NCI-H446 (cell line): ENCODE measurements at regions not wholly inside any gene's neighbourhood (a gene's known extent, or its start where the extent isn't known, plus 50 kb on each side); places are given as distances from the start of the nearest gene placed in this dataset.
A peak's percentile ranks its signal among the peaks of the same experiment; 100 is the strongest.

Experiments used
- DNase-seq, 2 experiments: peaks; one replicate each; lab custom pipeline; 2025; lab: John Stamatoyannopoulos, UW

- no peak for DNase-seq
Measured at GRCh38 chr4:25528391-25528790, 127.3 kb upstream of the SLC34A2 start.

GRCh38 chr4:25531272-25531671 is 124.4 kb upstream of the SLC34A2 start:
- DNase-seq, result no peak

GRCh38 chr4:25532591-25532990 is 123.1 kb upstream of the SLC34A2 start:
- no peak for DNase-seq

DNA sequence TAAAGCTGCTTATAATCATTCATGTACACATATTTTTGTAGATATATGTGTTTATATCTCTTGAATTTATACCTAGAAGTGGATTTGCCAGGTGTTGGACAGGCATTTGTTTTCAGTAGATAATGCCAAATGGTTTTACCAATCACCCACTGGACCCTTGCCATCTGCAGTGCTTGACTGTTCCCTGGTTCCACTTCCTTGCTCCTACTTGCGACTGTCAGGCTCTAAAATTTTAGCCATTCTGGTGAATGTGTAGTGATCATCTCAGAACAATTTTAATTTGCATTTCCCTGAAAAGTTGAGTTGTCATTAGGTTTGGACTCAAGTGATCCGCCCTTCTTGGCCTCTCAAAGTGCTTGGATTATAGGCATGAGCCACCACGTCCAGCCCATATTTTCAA is 122.4 kb upstream of the SLC34A2 start:
- no peak for DNase-seq

DNA sequence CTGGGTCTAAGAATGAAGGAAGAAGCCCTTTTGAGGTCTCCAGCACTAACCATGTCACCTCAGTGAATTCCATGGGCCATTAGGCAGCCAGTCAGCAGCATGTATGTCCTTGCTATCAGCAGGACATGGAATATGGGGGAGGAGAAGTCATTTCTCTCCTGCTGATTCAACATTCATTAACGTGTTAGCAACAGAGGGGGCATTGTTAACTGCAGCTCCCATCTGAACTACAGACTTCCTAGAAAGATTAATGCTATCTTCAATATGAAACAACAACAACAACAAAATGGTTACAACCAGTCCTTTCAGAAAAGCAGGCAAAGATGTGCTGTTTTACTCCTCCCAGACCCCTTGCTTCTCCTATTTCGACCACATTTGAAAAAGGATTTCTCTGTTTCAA is 120.4 kb upstream of the SLC34A2 start:
- no peak for DNase-seq

- no peak for DNase-seq
Measured at GRCh38 chr4:25535701-25536473, 119.8 kb upstream of the SLC34A2 start.

GRCh38 chr4:25536564-25537320 is 118.9 kb upstream of the SLC34A2 start:
- DNase-seq, result no peak

DNA sequence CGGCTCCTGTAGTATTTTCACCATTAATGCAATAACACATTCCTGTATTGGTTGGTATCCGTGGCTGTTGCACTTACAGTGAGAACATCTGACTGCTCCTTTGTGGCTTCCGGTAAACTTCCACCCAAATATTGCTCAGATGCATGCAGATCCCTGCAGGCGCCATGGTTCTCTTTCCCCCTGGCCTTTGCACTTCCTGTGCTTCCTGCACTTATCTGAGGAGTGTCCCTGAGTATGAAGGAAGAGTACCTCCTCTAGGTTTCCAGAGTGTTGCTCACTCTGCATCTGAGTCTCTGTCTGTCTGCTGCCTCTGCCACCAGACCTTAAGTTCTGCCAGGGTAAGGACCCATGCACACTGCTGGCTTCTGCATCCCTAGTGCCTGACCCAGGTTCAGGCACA is 117.2 kb upstream of the SLC34A2 start:
- DNase-seq, result no peak

DNA sequence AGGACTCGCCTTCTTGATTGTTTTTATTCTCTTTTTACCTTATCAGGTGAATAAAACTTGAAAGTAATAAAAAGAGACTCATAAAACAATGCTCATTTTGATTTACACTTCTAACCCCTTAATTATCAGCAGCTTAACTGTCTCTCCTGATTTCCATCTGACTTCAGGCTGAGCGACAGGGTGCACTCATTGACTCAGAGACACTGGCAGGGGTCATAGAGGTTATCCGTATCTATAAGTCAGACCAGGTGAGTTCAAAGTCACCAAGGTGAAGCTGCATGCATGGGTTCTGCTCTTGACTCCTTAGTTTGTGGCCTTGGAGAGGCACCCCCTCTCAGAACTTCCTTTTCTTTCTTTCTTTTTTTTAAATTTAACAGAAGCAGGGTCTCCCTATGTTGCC is 116.4 kb upstream of the SLC34A2 start:
- DNase-seq, result no peak

- no peak for DNase-seq
Measured at GRCh38 chr4:25540734-25541133, 114.9 kb upstream of the SLC34A2 start.

DNA sequence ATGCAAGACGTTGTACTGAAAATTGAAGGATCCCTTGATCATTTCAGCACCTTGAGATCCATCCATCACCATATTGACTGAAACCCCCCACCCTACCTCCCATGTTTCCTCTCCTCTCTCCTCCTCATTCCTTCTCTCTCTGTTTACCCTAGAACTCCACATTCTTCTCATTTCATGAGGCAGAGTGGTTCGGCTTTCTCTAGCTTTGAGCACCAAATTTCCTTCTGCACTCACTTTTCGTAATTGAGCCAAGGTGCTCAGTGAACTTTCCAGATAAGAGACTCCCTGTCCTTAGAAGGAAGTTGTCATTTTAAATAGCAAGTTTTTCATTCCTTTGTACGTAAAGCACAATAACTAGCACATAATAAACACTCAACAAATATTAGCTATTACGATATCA is 108.3 kb upstream of the SLC34A2 start:
- DNase-seq, result no peak

DNA sequence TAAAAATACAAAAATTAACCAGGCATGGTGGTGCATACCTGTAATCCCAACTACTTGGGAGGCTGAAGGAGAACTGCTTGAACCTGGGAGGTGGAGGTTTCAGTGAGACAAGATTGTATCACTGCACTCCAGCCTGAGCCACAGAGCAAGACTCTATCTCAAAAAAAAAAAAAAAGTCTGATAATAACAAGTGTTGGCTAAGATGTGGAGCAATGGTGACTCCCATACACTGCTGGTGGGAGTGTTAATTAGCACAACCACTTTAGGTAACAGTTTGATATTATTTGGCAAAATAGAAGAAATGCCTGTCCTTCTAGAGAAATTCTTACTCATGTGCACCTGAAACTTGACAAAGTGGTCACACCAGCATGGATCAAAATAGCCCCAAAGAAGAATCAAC is 106.2 kb upstream of the SLC34A2 start:
- DNase-seq, result no peak

- no peak for DNase-seq
Measured at GRCh38 chr4:25550376-25551030, 105.1 kb upstream of the SLC34A2 start.

GRCh38 chr4:25551605-25552004 is 104.0 kb upstream of the SLC34A2 start:
- no peak for DNase-seq

DNA sequence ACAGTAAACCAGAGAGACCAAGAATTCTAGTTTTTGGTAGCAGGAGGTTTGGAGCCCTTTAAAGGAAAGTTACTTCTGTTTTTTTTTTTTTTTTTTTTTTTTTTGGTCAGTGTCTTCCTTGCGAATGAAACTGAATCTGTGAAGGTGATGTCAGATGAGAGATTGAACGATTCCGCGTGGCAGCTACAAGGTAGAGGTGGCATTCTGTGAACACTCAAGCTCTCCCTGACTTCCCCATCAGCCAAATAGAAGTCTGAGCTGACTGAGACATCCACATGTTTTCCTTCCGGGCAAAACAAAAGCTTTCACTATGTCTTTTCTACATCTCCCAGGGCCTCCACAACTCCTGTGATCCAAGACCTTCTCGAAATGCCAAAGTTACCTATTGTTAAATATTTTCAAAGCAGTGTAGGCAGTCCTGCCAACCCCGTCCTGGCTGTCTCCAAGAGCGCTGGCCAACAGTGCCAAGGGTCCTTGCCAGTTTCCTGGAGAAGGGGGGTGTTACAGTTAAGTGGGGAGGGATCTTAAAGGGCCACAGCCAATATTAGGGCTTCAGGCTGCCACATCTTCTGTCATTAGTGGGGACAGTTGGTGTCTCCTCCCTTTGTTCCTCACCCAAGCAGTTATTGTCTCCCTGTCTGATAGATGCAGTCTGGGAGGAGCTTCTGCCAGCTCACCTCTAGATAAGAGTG is 102.9 kb upstream of the SLC34A2 start:
- peak; percentile 10 to 53 for DNase-seq

DNA sequence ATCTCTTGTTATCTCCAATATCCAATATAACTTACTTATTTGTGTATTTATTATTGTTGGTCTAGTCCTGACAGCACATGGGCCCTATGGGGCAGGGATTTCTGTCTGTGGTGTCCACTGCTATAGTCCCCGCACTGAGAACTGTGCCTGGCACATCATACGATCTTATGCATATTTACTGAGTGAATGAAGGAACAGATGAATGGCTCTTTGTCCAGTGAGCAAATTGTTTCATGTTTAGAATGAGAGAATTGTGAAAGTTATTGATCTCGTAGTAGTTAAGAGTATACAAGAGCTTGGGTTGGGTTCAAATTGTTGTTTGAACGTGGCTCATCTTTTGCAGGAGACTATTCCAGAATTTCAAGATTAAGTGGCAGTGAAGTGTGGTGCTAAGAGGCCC is 96.1 kb upstream of the SLC34A2 start:
- no peak for DNase-seq

GRCh38 chr4:25560605-25561004 is 95.0 kb upstream of the SLC34A2 start:
- DNase-seq, result no peak

DNA sequence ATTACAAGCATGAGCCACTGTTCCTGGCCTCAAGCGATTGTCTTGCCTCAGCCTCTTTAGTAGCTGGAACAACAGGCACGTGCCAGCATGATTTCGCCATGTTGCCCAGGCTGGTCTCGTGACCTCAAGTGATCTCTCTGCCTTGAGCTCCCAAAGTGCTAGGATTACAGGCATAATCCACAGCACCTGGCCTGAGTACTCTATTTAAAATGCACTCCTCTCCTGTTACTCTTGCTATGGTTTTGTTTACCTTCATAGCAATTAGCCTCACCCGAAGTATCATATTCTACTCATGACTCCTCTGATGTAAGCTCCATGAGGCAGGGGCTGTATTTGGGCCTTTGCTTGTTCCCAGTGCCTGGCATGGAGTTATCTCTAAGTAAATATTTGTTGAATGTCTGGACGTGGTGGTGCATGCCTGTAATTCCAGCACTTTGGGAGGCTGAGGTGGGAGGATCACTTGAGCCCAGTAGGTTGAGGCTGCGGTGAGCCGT is 92.5 kb upstream of the SLC34A2 start:
- no peak for DNase-seq

DNA sequence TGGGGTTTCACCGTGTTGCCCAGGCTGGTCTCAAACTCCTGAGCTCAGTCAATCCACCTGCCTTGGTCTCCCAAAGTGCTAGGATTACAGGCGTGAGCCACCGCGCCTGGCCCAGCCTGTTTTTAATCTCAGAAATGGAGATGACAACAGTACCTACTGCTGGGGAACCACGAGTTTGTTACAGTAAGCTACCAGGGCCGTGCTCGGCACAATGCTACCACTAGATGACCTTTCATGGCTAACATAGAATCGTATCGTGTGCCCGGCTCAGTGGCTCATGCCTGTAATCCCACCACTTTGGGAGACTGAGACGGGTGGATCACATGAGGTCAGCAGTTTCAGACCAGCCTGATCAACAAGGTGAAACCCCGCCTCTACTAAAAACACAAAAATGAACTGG is 90.8 kb upstream of the SLC34A2 start:
- DNase-seq, result no peak

DNA sequence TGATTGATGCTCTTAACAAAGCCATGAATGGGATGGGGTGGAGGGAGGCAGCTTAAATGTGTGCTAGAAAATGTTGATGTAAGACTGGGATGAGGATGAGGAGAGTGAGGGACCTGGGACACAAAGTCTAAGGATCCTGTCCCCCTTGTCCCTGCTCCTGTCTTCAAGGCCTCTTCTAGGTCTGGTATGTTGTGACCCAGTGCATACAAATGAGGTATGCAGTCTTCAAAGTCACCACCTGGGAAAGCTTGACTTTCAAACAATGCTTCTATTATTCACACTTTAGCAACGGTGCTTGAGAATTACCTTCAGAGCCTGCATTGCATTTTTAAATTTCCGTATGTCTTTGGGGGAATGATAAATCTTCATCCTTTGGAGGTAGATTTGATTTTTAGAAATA is 88.4 kb upstream of the SLC34A2 start:
- no peak for DNase-seq

GRCh38 chr4:25569716-25570115 is 85.9 kb upstream of the SLC34A2 start:
- DNase-seq, result no peak

- DNase-seq, result no peak
Measured at GRCh38 chr4:25575611-25576010, 80.0 kb upstream of the SLC34A2 start.
